VCaP (cell line): ENCODE measurements at regions not wholly inside any gene's neighbourhood (a gene's known extent, or its start where the extent isn't known, plus 50 kb on each side); places are given as distances from the start of the nearest gene placed in this dataset.

Experiments
- H3K27ac ChIP-seq: fragments of 450-650 bp; 2 replicates; pipeline ENCODE4 v1.5.1; 2017
- TF ChIP-seq, protein P1 (sequence below): fragments of 450-650 bp; conservative IDR thresholded peaks from 2 replicates; pipeline ENCODE4 v1.5.1; 2017; ENCODE audit warnings: mild to moderate bottlenecking, moderate library complexity

DNA sequence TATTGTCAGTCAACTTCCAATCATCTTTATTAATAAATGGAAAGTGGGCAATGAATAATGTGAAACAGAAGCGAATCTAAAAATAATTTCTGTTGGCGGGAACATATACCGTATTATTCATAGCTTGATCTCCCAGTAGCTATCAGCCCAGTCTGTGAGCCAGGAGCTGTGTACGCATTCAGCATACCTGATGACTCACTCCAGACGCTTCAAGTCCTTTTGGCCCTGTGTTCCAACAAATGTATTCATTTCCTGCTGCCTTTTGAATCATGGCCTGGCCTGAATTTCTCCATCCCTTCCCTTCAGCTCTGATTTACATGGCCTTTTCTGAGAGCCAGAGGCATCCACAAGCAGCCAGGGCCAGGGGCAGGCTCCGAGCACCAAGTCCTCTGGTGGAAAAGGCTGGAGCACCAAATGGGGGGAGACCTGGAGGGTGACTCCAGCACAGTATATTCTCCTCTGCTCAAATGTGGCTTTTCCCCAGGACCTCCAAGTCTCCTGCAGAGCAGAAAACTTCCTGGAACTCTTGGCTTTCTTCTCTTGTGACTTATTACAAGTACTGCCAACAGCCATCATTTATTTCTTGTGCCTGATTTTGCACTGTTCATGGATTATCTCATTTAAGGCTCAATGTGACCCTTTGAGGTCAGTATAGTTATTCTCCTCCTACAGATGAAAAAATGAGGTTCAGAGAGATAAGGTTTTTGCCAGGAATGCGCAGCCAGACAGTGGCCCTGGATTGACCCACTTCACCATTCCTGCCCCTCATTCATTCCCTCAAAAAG is 108.7 kb downstream of the EN1 start:
- no peak overlapping the region for H3K27ac ChIP-seq
- TF ChIP-seq, protein P1, sequence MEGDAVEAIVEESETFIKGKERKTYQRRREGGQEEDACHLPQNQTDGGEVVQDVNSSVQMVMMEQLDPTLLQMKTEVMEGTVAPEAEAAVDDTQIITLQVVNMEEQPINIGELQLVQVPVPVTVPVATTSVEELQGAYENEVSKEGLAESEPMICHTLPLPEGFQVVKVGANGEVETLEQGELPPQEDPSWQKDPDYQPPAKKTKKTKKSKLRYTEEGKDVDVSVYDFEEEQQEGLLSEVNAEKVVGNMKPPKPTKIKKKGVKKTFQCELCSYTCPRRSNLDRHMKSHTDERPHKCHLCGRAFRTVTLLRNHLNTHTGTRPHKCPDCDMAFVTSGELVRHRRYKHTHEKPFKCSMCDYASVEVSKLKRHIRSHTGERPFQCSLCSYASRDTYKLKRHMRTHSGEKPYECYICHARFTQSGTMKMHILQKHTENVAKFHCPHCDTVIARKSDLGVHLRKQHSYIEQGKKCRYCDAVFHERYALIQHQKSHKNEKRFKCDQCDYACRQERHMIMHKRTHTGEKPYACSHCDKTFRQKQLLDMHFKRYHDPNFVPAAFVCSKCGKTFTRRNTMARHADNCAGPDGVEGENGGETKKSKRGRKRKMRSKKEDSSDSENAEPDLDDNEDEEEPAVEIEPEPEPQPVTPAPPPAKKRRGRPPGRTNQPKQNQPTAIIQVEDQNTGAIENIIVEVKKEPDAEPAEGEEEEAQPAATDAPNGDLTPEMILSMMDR = no peak

DNA sequence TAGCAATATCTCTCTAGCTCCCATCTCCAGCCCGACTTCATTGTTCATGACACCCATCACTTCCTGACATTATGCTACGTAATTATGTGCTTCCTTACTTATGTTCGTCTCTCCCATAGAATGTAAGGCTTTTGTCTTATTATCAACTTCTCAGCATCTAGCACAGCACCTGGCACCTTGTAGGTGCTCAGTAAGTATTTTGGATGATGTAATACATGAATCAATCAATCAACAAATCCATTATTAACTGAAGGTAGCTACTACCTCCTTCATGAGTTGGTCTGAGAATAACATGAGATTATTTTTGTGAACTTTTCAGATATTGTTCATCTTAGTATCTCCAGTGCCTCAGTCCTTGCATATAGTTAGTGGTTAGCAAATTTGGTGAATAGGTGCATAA is 109.3 kb downstream of the EN1 start:
- H3K27ac ChIP-seq = no peak overlapping the region
- TF ChIP-seq, protein P1 = no peak

DNA sequence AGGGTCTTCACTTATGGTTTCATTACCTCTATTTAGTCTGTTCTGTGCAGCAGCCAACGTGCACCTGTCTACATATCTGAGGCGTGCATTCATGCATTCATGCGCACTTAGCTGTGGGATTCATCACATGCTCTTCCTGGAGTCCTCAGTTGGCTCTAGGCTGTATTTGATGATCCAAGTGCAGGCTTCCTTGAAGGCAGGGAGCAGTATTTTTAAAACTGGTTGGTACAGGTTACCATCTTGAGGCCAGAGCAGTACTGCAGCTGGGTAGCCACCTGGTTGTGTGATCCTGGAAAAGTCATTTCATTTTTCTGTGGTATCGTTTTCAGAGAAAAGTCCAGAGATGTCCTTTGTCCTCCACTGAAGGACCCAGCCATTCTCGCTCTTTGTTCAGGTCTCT is 109.8 kb downstream of the EN1 start:
- TF ChIP-seq, protein P1 = no peak
- no peak overlapping the region for H3K27ac ChIP-seq

GRCh38 chr2:118732432-118732831 is 115.0 kb downstream of the EN1 start:
- H3K27ac ChIP-seq = no peak overlapping the region
- TF ChIP-seq, protein P1 = no peak

- no peak overlapping the region for H3K27ac ChIP-seq
- TF ChIP-seq, protein P1 = no peak
Observed at GRCh38 chr2:118731413-118731812, 116.0 kb downstream of the EN1 start.

DNA sequence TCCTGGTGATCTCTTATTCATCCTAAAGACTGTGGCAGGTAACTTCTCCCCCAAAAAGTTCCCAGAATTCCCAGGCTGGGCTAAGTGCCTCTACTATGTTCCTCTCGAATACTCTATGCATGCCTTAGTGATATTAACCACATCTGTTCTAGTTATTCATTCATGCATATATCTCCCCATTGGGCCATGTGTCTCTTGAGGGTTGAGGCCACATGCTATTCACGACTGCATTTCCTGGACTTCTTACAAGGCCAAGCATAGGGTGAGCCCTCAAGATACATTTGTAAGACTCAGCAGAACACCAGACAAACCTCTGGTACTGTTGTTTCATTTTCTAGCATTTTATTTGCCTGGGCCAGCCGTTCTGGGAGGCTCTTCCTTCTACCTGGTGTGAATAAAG is 117.0 kb downstream of the EN1 start:
- TF ChIP-seq, protein P1 = no peak
- no peak overlapping the region for H3K27ac ChIP-seq

- TF ChIP-seq, protein P1 = no peak
- no peak overlapping the region for H3K27ac ChIP-seq
Observed at GRCh38 chr2:118729760-118730159, 117.7 kb downstream of the EN1 start.
